ENCODE measurements at regions not wholly inside any gene's neighbourhood (a gene's known extent, or its start where the extent isn't known, plus 50 kb on each side); places are given as distances from the start of the nearest gene placed in this dataset.
A peak's percentile ranks its signal among the peaks of the same experiment; 100 is the strongest.

- no peak for DNase-seq
Observed at GRCh38 chr16:73798471-73798870, 498.1 kb upstream of the PSMD7 start.

GRCh38 chr16:73797115-73797514 lies 499.5 kb upstream of the PSMD7 start:
- no peak for DNase-seq

GRCh38 chr16:73796241-73796640 lies 500.4 kb upstream of the PSMD7 start:
- DNase-seq, result no peak

GRCh38 chr16:73794994-73795393 lies 501.6 kb upstream of the PSMD7 start:
- no peak for DNase-seq

GRCh38 chr16:73793871-73794437 lies 502.7 kb upstream of the PSMD7 start:
- DNase-seq, result no peak

DNA sequence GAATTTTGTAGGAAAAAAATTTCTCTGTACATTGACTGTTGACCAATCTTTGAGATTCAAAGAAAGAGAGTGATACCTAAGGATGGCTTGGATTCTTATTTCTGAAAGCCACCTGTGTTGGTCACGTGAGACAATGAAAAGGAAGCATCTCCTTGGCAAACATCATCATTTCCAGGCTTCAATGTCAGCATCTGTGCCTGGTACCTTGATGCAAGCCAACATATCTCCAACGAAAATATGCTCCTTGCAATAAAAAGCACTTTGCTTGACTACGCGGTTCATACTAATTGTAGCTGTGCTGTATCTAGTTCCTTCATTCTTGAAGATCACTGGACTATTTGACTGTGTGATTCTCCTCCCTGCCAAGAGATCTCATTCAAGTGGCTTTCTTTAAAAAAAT lies 503.4 kb upstream of the PSMD7 start:
- no peak for DNase-seq

GRCh38 chr16:73792199-73793020 lies 504.2 kb upstream of the PSMD7 start:
- no peak for DNase-seq

DNA sequence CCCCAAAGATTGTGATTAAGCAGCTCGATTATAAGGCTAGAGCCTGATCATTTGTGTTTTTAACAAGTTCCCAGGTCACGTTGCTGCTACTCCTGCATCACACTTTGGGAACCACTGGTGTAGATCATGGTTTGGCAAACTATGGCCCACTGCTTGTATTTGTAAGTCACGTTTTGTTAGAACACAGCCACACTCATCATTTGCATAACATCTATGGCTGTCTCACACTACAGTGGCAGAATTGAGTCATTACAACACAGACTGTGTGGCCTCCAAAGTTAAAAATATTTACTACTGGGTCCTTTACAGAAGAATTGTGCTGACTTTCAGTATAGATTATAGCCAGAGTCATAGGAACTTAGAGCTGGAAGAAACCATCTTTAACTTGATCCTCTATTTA lies 515.3 kb upstream of the PSMD7 start:
- no peak for DNase-seq

- no peak for DNase-seq
Observed at GRCh38 chr16:73778887-73779286, 517.7 kb upstream of the PSMD7 start.

GRCh38 chr16:73775841-73776388 lies 520.7 kb upstream of the PSMD7 start:
- no peak for DNase-seq

DNA sequence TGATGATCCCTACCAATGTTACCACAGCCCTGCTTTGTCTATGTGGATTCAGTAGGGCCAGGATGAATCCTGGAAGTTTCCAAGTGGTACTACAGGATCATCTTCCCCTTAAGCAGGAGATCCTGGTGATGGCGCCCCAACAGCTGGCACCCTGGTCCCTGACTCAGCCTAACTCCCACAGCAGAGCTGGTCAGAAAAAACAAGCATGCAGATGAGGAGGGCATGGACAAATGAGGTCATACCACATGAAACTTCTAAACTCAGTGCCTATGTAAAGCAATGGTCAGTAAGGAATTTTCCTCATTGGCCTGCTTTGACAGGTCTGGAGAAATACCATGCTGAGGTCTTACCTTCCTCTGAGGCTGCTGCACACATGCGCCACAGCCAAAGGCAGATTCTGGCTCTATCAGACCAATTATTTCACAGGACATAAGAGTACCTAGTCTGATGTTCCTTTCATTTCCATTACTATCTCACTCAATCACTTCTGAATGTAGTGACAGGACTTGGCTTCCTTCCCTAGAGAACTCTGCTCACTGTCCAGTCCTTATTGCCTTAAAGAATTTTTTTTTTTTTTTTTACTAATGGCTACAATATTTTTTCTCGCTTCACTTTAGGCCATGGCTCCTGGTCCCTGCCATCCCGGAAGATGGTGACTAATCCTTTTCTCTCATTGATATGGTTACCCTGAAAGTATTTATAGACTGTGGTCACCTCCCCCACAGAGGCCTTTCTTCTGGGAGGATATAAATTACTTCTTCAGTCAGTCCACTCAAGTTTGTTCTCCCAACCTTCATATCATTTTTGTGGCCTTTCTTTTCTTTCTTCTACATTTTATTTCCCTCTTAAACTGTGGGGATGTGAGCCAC lies 525.2 kb upstream of the PSMD7 start:
- DNase-seq, result no peak

DNA sequence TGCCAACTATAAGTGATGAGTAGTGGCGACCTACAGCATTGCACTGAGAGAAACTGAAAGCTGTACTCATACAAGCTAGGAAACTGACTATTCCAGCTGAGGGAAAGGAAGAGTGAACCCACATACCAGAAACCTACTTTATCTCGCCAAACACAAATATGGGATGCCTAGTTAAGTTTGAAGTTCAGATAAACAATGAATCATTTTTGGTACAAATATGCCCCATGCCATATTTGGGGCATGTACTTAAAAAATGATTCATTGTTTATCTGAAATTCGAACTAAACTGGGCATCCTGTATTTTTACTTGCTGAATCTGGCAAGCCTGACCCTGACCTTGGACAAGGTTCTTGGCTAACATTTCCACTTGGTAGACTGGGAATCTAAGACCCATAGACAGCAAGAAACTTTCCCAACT lies 527.8 kb upstream of the PSMD7 start:
- DNase-seq, result no peak

GRCh38 chr16:73764321-73764720 lies 532.3 kb upstream of the PSMD7 start:
- DNase-seq, result no peak

DNA sequence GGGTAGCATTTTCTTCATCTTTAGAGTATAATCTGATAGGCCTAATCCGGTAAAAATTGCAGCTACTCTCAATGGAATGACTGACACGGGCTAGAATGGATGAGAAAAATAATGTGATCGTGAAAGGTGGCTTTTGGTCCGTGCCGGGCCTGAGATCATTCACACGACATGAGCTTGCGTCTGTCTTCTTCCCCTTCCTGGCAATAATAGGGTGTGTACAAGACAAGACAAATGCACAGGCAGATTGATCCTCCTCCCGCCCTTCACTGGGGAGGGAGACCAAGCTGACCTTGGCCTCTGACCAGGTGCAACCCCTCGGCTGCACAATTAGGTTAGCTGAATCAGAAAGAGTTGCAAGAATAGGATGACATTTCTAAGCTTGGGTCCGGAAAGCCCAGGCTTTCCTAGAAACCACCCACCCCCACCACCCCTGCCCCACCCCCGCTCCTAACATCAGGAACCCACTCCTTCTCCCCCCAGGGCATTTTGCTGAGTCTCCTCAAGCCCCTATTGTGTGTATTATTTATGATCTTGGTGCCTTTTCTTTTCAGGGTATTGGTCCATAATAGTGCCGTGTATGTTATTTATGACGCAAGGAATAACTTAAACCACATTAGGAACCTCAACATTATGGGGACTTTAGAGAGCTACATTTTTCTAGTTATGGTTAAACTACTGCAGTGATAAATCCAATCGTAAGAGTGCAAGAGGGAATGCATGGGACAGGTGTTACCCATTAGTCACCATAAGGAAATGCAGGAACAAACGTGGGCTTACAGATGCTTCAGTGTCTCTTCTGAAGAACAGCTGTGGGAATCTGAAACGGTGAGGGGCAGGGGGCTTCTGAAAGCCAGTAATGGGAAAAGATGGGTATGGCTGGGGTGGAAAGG lies 540.1 kb upstream of the PSMD7 start:
- no peak for DNase-seq

GRCh38 chr16:73753931-73754330 lies 542.7 kb upstream of the PSMD7 start:
- no peak for DNase-seq

GRCh38 chr16:73750639-73751038 lies 546.0 kb upstream of the PSMD7 start:
- no peak for DNase-seq

GRCh38 chr16:73747328-73747727 lies 549.3 kb upstream of the PSMD7 start:
- no peak for DNase-seq

DNA sequence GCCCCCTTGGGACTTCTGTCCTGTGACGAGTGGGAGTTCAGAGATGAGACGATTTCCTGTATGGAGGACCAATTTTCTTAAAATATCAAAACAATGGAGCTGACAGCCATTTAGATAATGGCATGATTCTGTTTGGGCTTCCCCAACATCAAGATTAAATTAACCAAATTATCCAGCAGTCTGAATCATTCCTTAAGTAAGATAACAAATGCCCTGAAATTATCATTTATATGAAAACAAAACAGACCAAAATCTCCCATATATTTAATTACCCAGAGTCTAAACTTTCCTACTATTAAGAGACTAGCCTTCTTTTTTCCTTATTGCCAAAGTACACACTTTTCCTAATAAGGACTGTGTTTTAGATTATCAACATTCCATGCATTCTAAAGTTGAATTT lies 550.1 kb upstream of the PSMD7 start:
- no peak for DNase-seq

GRCh38 chr16:73743665-73744496 lies 552.7 kb upstream of the PSMD7 start:
- DNase-seq, result peak; percentile 5

DNA sequence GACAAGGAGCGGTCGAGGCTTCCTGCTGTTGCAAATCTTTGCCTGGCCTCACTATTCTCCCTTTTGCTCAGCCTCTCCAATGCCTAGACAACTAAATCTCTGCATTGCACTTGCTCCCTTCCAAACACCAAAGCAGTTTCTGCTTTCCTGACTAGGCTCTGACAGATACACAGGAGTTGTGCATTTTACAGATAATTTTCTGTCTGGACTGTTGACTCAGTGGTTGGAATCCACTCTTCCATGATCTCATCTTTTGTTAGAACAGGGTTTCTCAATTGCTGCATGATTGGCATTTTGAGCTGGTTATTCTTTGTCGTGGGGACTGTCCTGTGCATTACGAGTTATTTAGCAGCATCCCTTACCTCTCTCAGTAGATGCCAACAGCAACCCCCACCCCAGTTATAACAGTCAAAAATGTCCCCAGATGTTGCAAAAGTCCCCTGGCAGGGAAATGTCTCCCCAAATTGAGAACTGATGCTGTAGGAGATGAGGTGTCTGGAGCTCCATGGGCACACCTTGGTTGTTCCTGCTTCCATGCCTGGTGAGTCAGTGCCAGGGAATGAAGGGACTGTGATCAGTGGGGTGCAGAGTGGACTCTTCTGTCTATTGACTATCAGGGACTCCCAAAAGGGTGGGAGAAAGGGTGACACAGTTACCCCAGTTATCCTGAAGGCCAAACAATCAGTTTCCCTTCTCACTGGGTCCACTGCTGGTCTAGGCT lies 557.4 kb upstream of the PSMD7 start:
- DNase-seq, result no peak

- no peak for DNase-seq
Observed at GRCh38 chr16:73738266-73738665, 558.3 kb upstream of the PSMD7 start.
